ENCODE measurements at regions not wholly inside any gene's neighbourhood (a gene's known extent, or its start where the extent isn't known, plus 50 kb on each side); places are given as distances from the start of the nearest gene placed in this dataset.

DNA sequence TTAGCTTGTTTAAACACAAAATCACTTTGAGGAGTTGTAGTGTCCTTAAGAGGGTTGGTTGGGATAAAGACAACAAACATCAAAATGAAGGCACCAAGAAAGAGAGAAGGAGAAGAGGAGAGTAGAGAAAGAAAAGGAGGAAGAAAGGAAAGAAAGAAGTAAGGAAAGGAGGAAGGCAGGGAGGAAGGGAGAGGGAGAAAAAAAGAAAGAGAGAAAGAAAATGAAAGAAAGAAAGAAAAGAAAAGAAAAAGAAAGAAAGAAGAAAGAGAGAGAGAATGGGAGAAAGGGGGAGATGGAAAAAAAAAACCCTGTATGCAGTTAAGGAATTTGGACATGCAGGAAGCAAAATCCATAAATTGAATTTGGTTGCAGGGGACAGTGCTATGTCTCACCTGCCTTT, 635.4 kb upstream of the FZD8 start:
- no peak for DNase-seq

DNA sequence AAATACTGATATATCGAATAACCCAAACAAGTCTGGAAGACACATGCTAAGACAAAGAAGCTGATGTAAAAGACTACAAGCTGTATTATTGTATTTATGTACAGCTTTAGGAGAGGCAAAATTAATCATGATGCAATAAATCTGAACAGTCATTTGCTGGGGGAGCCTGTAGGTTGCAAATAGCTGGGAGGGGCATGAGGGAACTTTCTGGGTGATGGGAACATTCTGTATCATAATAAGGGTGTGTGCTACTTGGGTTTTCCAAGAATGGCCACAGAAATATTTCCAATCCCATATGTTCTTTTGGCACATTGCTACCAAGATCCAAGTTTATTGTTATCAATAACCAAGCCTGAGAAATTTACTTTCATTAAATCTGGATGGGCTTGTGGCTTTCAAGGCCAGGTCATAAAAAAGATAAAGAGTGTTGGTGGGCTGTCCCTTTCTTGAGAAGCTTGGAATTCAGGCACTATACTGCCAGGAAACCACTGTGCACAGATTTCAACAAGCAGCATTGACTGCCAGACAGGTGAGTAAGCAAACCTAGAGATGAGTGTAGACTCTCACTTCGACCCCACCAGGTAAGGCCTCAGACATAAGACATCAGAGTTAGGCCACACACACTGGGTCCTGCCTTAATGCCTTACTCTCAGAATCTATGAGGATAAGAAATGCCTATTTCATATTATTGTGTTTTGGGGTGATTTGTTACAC, 629.7 kb upstream of the FZD8 start:
- DNase-seq, result no peak

DNA sequence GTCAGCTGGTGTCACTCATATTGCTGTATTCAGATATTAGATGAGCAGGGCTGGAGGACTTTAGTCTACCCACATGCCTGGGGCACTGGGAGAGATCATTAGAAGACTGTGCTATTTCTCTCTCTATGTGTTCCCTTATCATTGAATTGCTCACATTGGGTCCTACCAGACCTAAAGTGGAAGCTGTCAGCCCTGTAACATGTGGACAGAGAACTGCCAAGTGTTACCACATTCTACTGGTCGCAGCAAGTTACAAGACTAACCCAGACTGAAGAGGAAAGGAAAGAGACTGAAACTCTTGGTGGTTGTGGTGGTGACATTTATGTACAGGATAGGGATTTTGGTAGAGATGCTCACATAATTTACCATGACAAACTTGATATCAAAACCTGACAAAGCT, 627.1 kb upstream of the FZD8 start:
- no peak for DNase-seq

DNA sequence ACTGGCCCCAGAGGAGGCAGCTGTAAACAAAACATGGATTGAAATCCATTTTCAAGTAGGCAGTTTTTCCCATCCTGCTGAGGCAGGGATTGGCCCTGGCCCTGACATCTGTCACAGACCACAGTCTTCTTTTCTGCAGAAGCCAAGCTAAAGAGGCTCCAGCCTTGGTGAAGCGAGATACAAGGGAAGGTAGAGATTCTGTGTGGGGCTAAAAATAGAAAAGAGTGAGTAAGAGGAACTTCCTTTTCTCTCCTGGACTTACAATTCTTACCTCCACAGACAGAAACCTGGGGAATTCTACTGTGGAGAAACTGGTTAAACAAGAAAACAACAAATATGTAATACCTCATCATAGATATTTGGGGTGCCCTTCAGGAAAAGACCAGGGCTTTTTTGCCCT, 624.8 kb upstream of the FZD8 start:
- no peak for DNase-seq

DNA sequence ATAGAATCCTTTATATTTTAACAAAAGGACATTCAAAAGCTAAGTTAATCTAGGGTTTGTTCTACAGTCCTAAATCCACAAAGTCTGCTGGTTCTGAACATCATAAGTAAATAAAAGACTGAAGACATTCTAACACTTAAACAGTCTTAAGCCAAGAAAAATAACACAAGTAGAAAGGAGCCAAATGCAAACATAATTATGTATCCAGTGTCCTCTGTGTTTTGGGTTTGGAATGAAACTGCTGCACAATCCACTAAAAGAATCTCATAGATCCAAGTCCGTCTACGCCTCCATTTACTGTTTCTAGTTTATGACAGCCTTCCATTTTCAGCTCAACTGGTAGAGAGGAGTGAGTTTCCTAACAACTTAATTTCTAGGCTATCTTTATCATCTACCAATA, 623.6 kb upstream of the FZD8 start:
- no peak for DNase-seq

DNA sequence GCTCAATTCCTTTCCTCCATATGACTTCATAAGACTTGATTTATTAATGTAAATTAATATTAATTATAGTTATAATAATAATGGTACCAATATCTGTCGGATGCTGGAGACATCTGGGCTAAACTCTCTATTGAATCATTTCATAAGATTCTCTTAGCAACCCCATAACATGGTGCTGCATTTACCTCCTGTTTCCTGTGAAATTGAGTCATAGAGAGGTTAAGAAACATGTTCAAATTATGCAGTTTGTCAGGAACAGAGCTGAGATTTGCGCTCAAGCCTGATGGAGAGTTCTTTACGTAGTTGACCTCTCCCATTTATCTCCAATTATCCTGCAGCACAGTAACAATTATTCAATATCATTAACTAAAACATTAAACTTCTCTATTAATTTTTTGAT, 621.8 kb upstream of the FZD8 start:
- no peak for DNase-seq

DNA sequence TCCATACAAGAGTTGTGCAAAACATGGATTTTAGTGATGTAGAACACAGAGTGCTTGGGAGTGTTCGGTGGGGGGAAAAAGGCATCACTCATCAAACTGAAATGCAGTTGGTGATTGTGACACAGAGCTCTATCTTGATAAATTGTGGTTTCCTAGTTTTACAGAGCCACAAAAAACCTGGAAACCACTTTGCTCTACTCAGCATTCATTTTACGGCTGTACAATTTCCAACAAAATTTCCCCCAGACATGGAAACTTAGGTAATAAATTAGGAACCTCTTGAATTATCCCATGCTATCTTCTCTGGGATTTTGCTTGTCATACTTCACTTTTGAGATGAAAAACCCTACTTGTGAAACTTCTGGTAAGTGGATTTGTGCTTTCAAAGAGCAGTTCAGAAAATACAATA, 614.9 kb upstream of the FZD8 start:
- no peak for DNase-seq

DNA sequence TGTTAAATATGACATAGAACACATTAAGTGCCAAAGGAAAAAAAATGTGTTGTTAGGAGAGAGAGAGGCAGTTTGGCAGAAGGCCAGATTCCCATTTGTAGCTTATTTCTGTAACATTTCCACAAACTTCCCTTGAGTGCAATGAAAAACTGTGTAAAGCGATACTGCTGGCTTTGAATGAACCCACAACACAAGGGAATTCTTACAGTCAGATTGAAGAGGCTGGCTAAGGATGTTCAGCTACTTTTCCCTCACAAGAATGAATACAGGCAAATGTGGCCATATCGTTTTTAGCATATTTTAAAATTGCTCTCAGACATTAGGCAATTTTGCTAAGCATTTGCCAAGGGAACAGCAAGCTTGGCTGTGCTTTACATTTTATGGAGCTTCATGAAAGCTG, 614.1 kb upstream of the FZD8 start:
- DNase-seq, result peak; percentile 0

DNA sequence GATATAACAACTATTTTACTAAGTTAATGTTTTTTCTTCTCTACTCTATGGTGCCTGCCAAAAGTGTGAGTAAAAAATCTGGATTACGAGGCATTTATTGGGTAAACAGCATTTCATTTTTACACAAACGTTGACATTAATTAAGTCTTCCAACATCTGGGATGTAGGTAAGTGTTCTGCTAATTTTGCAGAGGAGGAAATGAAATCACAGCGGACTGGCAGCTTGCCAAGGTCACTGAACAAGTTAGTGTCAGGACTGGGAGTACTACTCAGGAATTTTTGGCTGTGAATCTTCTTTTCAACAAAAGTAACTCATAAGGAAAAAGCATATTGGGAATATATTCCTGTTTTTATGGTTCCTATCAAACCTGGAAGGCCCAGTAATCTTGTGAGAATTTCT, 612.1 kb upstream of the FZD8 start:
- DNase-seq, result no peak

DNA sequence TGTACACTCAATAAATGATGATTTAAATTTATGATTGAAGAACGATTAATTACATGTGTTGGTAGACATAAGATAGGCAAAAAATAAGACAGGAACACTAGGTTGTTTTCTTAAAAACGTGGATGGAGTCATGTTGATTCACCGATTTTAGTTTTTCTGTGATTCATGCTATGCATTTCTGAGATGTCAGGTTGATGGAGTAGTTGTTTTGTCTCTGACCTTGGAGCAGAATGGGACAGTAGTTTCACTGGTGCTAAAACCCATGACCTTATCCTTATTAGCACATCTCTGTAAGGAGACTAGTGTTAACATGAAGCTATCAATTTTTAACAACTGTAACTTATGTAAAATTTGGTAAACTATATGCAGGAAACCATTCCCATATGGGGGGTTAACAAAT, 611.6 kb upstream of the FZD8 start:
- DNase-seq, result no peak

DNA sequence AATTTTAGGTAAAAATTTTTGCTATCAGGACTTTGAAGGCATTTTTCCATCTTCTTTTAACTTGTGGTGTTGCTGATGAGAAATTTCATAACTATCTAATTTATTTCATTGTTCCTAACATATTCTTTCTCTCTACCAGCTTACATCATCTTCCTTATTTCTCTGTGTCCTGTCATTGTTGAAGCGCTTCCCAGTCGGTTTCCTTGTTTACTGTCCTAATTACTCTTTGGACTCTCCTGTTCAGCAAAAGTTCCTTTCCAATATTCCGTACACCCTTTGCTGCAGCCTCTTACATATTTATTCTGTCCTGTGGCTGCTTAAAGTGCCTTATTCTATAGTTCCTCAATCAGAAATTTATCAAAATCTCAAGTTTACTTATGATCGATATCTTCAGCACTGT, 609.0 kb upstream of the FZD8 start:
- DNase-seq, result no peak

DNA sequence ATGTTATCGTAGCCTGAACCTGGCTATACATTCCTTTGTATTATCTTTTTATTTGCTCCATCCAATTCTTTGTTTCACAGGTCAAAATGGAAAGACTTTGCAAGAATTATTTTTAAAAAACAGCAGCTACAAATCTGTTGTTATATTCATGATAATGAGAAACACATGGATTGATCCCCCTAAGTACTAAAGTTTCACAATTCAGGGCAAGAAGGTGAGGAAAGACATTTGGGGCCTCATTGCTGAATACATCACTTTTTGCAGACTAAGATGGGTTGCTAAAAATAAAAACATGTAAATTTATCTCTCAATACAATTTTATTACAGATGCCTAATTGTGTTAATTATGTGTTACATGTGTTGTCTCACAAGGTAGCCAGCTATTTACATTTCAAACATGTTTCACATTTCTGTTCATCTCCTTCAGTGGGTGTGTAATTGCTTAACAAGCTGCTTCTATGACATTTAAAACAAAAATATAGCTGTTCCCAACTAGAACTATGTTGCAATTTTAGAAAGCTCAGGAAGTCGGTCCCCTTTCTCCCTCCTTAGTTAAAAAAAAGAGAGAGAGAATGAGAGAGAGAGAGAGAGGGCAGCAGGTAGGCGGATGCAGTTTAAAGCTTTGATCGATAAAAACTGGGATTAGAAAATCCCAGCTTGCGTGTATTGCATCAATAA, 606.3 kb upstream of the FZD8 start:
- no peak for DNase-seq

DNA sequence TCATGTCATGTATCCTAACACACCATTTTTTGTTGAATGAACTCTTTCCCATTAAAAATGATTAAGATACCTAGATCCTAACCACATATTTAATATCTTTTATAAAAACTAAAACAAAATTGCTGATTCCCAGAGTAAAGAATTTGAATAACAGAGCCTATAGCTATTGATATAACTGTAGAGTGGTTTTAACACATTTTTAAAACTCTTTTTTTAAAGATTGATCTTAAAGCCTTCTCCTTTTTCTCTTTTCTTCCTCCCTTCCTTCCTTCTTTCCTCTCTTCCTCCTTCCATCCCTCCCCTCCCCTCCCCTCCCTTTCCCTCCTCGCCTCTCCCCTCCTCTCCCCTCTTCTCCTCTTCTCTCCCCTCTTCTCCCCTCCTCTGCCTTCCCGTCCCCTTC, 605.4 kb upstream of the FZD8 start:
- no peak for DNase-seq

DNA sequence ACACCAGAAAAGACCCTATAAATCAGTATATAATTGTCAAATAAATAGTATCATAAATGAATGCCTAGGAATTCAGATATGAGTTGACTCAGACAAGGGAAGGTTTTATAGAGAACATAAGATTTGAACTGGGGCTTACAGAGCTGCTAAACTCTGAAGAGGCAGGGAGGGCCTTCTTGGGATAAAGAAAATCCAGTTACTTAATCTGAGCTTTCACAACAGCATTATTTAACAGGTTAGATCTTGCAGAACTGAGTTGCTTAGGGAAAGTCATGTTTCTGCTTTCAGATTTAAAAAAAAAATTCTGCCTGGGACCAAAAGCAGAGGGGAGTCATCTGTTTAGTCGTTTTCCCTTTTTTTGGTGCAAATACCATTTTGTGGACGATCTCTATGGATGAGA, 594.8 kb upstream of the FZD8 start:
- no peak for DNase-seq

DNA sequence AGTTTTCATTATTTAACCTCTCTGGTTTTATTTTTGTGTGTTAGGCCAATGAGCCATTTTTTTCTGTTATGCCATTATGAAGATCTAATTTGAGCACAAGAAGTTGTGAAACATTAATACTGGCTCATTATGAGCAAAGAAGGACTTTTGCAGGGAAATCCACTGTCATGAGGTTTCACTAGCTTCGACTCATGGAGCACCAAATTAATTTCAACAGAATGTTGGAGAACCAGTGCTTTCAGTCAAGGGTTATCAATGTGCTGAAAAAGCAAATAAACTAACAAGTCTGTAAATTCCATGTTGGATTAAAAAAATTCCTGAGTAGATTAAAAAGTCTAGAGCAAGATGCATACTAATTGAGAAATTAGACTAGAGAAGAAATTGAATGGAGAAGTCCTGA, 594.2 kb upstream of the FZD8 start:
- no peak for DNase-seq

DNA sequence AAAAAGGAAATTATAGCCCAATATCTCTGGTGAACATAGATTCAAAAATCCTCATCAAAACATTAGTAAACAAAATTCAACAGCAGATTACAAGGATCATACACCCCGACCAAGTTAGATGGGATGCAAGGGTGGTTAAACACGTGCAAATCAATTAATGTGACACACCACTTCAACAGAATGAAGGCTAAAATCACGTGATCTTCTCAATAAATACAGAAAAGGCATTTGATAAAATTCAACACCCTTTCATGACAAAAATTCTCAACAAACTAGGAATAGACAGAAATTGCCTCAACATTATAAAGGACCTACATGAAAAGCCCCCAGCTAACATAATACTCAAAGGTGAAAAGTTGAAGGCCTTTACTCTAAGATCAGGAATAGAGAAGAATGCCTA, 590.8 kb upstream of the FZD8 start:
- DNase-seq, result no peak

DNA sequence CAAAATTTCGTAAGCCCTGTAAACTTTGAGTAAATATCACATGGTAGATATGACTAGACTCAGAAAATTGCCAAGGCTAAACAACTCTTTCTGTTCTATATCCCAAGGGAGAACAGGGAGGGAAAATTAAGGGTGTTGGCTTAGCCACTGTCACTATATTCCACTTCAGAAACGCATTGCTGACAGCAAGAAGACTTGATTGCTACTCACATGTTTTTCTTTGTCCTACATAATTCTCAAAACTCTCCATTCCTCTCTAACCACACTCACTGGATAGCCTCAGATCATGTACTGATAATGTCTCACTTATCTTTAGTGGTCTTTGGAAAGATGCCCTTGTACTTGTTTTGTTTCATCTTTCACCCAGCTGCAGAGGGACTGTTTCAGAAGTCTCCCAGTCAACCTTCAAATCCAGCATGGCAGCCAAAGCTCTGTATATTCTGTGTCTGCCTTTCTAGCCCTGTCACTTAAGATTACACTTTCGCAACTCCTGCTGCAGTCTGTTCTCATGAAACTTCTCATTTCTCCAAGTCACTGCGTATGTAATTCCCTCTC, 582.4 kb upstream of the FZD8 start:
- DNase-seq, result no peak

DNA sequence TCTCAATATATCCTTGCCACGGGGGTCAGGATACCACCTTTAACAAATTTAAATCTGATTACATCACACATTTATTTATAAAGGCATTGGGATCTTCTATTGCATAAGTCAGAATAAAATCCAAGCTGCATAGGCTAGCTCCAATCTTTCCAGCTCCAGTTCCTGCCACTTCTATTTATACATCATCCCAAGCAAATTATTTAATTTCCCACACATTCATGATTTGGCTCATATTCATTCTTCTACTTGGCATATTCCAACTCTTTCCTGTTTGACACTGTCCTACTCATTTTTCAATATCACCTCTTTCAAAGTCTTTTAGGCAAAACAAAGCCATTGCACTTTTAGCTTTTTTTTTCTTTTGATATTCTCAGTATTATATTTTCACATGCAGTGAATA, 579.0 kb upstream of the FZD8 start:
- no peak for DNase-seq

DNA sequence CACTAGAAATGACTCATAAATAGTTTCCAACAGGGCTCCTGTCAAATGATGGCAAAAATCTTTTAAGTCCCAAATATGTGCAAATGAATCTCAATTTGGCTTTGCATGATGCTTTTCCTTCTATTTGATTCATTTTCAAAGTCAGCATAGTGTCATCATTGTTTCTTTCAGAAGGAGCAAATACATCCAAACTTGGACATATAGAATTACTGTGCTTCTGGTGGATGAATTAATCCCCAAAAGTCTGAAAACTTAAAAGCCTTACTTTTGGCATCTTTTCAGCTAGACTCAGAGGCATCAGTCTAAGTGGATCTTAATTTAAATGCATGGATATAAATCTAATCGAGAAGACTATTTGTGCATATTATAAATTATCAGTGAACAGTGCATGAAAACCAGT, 578.1 kb upstream of the FZD8 start:
- no peak for DNase-seq

DNA sequence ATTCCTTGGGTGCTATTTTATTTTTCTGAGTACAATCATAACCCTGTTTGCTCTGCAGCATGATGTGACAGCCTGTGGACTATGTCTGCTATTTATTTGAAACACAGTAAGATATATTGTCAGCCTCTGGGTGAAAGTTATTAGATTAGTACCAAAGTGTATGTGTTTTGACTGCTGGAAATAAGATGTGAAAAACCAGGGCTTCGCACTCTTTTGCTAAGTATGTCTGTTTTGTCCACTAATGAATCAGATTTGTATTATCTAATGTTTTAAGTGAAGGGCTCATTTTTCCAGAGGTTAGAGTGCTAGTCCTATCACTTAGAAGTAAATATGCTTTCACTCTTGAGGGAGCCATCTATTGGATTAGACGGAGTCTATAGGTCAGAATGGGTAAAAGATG, 569.8 kb upstream of the FZD8 start:
- DNase-seq, result no peak

DNA sequence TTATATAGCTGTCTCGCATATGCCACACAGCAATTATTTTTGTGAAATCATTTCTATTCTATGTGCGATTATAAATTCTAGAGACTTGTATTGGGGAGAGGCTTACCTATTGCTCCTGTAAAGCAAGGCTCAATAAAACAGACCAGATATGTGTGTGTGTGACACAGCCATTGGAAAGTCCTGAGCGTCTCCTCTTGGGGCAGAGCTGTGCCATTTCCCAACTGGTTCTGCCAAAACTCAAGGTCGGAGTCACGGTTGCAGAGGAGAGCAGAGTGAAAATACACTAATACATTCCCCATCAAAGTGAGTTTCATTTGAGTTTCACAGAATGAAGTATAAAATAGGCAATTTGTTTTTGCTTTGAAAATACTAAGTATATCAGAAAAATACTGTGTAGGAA, 567.4 kb upstream of the FZD8 start:
- no peak for DNase-seq

DNA sequence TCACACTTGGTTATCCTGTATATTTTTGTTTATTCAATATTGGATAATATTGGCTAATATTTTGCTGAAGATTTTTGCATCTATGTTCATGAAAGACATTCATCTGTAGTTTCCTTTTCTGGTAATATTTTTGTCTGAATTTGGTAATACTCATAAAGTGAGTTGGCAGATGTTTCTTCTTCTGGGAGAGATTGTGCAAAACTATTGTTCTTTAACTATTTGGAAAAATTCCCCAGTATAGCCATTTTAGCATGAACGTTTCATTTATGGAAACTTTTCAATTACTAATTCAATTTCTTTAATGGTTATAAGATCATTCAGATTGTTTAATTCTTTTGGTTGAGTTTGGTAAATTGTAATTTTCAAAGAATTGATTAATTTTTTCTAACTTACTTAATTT, 560.8 kb upstream of the FZD8 start:
- no peak for DNase-seq

DNA sequence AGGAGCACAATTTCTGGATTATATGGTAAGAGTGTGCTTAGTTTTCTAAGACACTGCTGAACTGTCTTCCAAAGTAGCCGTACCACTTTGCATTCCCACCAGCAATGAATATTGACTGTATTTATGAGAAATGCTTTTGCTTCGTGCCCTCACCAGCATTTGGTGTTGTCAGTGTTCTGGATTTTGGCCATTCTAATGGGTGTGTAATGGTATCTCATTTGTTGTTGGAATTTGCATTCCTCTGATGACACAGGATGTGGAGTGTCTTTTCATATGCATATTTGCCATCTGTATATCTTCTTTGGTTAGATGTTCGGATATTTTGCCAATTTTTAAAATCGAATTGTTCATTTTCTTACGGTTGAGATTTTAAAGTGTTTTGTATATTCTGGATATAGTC, 558.5 kb upstream of the FZD8 start:
- no peak for DNase-seq

DNA sequence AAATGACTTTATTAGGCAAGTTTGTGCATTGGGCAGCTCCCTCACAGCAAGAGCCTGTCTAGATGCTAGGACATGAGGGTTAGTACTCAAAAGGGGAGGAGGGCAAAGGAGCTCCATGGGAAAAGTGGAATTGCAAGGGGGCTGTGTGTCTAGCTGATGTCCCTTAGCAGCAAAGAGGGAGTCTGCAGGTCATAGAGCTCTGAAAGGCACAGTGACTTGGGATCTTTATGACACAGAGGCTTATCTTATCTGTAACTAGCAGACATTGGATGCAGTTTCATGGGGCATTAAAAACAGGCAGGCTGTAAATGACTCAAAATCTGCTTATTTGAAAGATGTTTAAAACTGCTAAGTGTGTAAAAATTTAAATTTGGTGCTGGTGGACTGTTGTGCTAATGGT, 556.2 kb upstream of the FZD8 start:
- DNase-seq, result no peak

DNA sequence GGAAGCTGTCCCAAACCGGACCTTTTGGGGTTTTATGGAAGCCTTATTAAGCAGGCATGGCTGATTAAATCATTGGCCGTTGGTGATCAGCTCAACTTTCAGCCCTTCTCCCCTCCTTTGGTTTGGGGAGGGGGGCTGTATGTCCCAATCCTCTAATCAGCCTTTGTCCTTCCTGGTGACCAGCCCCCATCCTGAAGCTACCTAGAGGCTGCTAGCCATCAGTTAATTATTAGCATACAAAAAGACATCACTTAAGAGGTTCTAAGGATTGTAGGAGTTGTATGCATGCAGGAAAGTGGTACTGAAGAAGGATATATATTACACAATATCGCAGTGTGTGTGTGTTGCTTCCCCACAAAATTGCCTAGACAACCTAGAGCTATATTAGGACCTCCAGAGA, 553.3 kb upstream of the FZD8 start:
- no peak for DNase-seq

All from DMS79 treated with DMSO at 0.1 percent for 48 hours (cell line).